Endothelial cell of umbilical vein (primary cell): ENCODE measurements at regions not wholly inside any gene's neighbourhood (a gene's known extent, or its start where the extent isn't known, plus 50 kb on each side); places are given as distances from the start of the nearest gene placed in this dataset.

ENCODE experiments used
- BruUV-seq: library from RNA; stranded (reverse); fragments of 400-500 nt; replicated peaks from 2 replicates; lab custom pipeline; 2021; lab: Mats Ljungman, UMichigan
- CTCF ChIA-PET: fragments of 300-600, 350-600 bp; sonication (Branson Sonifier 250); formaldehyde crosslinking; loops from one replicate; lab custom pipeline; 2021; ENCODE audit warnings: antibody characterized with exemption, inconsistent platforms; lab: Charles Lee
- POLR2A ChIA-PET: fragments of 300-600, 350-600 bp; sonication (Branson Sonifier 250); formaldehyde crosslinking; loops from one replicate; lab custom pipeline; 2021; ENCODE audit warnings: antibody characterized with exemption, inconsistent platforms; lab: Charles Lee
- DNase-seq: peaks from one replicate; pipeline ENCODE4 v3.0.0-alpha.2; 2011; ENCODE audit warnings: low read depth, low spot score
- FAIRE-seq: peaks from 2 replicates; lab custom pipeline; 2011; peaks lifted over from hg19 to GRCh38; lab: Jason Lieb, UNC
- H2AFZ ChIP-seq: 2 replicates; pipeline ENCODE4 v1.6.0; 2012; ENCODE audit warnings: low read depth, low read length, control low read depth, inconsistent platforms
- H3K27ac ChIP-seq: 2 replicates; pipeline ENCODE4 v1.5.1; 2011; ENCODE audit warnings: low read depth, mild to moderate bottlenecking, control low read depth, low read length, moderate library complexity; ENCODE audit not compliant: insufficient read depth
- H3K27me3 ChIP-seq, 2 experiments: 2 replicates each; pipeline versions ENCODE4 v1.6.0 to v1.6.1; 2011; ENCODE audit warnings: low read length in 2 of 2, mixed read lengths in 1 of 2; ENCODE audit not compliant: control insufficient read depth in 2 of 2, insufficient read depth in 2 of 2
- H3K36me3 ChIP-seq, 2 experiments: 2 replicates in 1 of 2; 3 replicates in 1 of 2; pipeline ENCODE4 v1.5.1; 2011; ENCODE audit warnings: low read length in 2 of 2, mild to moderate bottlenecking in 1 of 2, moderate library complexity in 1 of 2; ENCODE audit not compliant: control insufficient read depth in 2 of 2, insufficient read depth in 2 of 2; ENCODE audit errors: extremely low read depth in 1 of 2
- H3K4me1 ChIP-seq: 3 replicates; pipeline ENCODE4 v1.5.1; 2011; ENCODE audit warnings: mild to moderate bottlenecking, low read length; ENCODE audit not compliant: control insufficient read depth, insufficient read depth; ENCODE audit errors: extremely low read depth
- H3K4me2 ChIP-seq: 2 replicates; pipeline ENCODE4 v1.6.1; 2011; ENCODE audit warnings: low read length, control low read depth, mixed read lengths; ENCODE audit not compliant: insufficient read depth
- H3K4me3 ChIP-seq, 3 experiments: fragments of 200-600 bp in 1 of 3; sonication (generic), shearing (Covaris generic) in 1 of 3; replicated peaks in 1 of 3; 2 replicates each; pipeline ENCODE4 v1.5.1; 2011 to 2016; ENCODE audit warnings: control low read depth in 3 of 3, low read length in 3 of 3, mild to moderate bottlenecking in 2 of 3, inconsistent platforms in 1 of 3, low read depth in 1 of 3, moderate library complexity in 1 of 3; ENCODE audit not compliant: insufficient read depth in 1 of 3
- H3K79me2 ChIP-seq: 2 replicates; pipeline ENCODE4 v1.6.0; 2012; ENCODE audit warnings: low read length, inconsistent platforms; ENCODE audit not compliant: control insufficient read depth, insufficient read depth
- H3K9ac ChIP-seq: replicated peaks from 2 replicates; pipeline ENCODE3; 2011; ENCODE audit warnings: low read length, control low read depth; ENCODE audit not compliant: insufficient read depth; ENCODE audit errors: extremely low read depth
- H3K9me1 ChIP-seq: replicated peaks from 3 replicates; pipeline ENCODE4 v1.6.0; 2011; ENCODE audit warnings: mild to moderate bottlenecking, low read length; ENCODE audit not compliant: control insufficient read depth, insufficient read depth; ENCODE audit errors: extremely low read depth
- H3K9me3 ChIP-seq: replicated peaks from 2 replicates; pipeline ENCODE4 v1.5.1; 2012; ENCODE audit warnings: low read length, inconsistent platforms; ENCODE audit not compliant: control insufficient read depth, insufficient read depth
- H4K20me1 ChIP-seq: replicated peaks from 2 replicates; pipeline ENCODE3; 2011; ENCODE audit warnings: mild to moderate bottlenecking, low read length; ENCODE audit not compliant: control insufficient read depth, insufficient read depth; ENCODE audit errors: extremely low read depth
- EZH2 ChIP-seq: IDR thresholded peaks from 2 replicates; pipeline ENCODE4 v1.6.1; 2012; ENCODE audit warnings: borderline replicate concordance, low read depth, mild to moderate bottlenecking, moderate library complexity, low read length, inconsistent platforms; ENCODE audit not compliant: severe bottlenecking
- FOS ChIP-seq: IDR thresholded peaks from 2 replicates; pipeline ENCODE4 v1.6.1; 2011; ENCODE audit warnings: mild to moderate bottlenecking, low read length, moderate library complexity, borderline replicate concordance; ENCODE audit not compliant: insufficient read depth
- GATA2 ChIP-seq: IDR thresholded peaks from 2 replicates; pipeline ENCODE4 v1.7.0; 2011; ENCODE audit warnings: low read depth, mild to moderate bottlenecking, moderate library complexity, mixed read lengths, low read length; ENCODE audit not compliant: insufficient read length, insufficient read depth
- JUN ChIP-seq: IDR thresholded peaks from 2 replicates; pipeline ENCODE4 v1.6.1; 2011; ENCODE audit warnings: borderline replicate concordance, low read depth; ENCODE audit not compliant: insufficient read length, insufficient read depth
- MAX ChIP-seq: IDR thresholded peaks from 2 replicates; pipeline ENCODE4 v1.6.1; 2011; ENCODE audit not compliant: insufficient read depth, insufficient read length
- MYC ChIP-seq: IDR thresholded peaks from one replicate; pipeline ENCODE4 v1.6.1; 2011; ENCODE audit warnings: mild to moderate bottlenecking, low read depth, low read length
- POLR2A ChIP-seq: IDR thresholded peaks from 2 replicates; pipeline ENCODE4 v1.6.1; 2012; ENCODE audit warnings: low read depth, mild to moderate bottlenecking, control low read depth, low read length
- POLR2AphosphoS5 ChIP-seq: IDR thresholded peaks from 2 replicates; pipeline ENCODE4 v1.6.1; 2012; ENCODE audit warnings: low read depth, mild to moderate bottlenecking, control low read depth, low read length, moderate library complexity; ENCODE audit not compliant: insufficient read depth
- dilution Hi-C: fragments of 300-500 bp; cut with MboI; formaldehyde crosslinking; loops from one replicate; pipeline ENCODE4 v1.15.0; 2019; ENCODE audit warnings: low sequenced_read_pairs; ENCODE audit not compliant: extremely low pct_ligation_motif_present
- intact Hi-C: fragments of 100-400 bp; cut with micrococcal nuclease; formaldehyde crosslinking; loops from one replicate; pipeline ENCODE4 v1.10.0; 2022
- TF ChIP-seq, protein P1 (sequence below), 2 donors: IDR thresholded peaks; 1 replicate in 1 of 2; 2 replicates in 1 of 2; pipeline ENCODE4 v1.5.1; 2011; ENCODE audit warnings: low read length in 2 of 2, mild to moderate bottlenecking in 2 of 2, moderate library complexity in 2 of 2, control low read depth in 1 of 2, inconsistent platforms in 1 of 2, low read depth in 1 of 2; ENCODE audit not compliant: insufficient read depth in 1 of 2; ENCODE audit errors: extremely low read depth in 1 of 2

GRCh38 chr14:54182419-54183045 lies 214.3 kb upstream of the CDKN3 start:
- Histone ChIP-seq H3K9me1 (no peaks in the 10 kb centered on the region), H3K4me1 (peaks cover 26% of the 10 kb centered on the region), H3K9ac (no peak overlapping the region), H3K4me2 (peak overlapping the region; percentile 42), H3K36me3 (no peaks in the 10 kb centered on the region), H2AFZ (no peak overlapping the region), H3K4me3 (no peak overlapping the region), H3K79me2 (no peaks in the 10 kb centered on the region), H3K27ac (peak overlapping the region; percentile 25), H4K20me1 (no peaks in the 10 kb centered on the region), H3K27me3 (no peaks in the 10 kb centered on the region), H3K9me3 (no peaks in the 10 kb centered on the region)
- intact Hi-C loops (no loop called here), dilution Hi-C loops (no loop called here)
- FAIRE-seq (peak; percentile 92), DNase-seq (peak; percentile 75)
- no TSS peak for BruUV-seq
- no peak for TF ChIP-seq EZH2
- TF ChIP-seq, protein P1, sequence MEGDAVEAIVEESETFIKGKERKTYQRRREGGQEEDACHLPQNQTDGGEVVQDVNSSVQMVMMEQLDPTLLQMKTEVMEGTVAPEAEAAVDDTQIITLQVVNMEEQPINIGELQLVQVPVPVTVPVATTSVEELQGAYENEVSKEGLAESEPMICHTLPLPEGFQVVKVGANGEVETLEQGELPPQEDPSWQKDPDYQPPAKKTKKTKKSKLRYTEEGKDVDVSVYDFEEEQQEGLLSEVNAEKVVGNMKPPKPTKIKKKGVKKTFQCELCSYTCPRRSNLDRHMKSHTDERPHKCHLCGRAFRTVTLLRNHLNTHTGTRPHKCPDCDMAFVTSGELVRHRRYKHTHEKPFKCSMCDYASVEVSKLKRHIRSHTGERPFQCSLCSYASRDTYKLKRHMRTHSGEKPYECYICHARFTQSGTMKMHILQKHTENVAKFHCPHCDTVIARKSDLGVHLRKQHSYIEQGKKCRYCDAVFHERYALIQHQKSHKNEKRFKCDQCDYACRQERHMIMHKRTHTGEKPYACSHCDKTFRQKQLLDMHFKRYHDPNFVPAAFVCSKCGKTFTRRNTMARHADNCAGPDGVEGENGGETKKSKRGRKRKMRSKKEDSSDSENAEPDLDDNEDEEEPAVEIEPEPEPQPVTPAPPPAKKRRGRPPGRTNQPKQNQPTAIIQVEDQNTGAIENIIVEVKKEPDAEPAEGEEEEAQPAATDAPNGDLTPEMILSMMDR (IDR thresholded peaks at IDR 0.05; ENCODE audit: extremely low read depth in 1 of 2, insufficient read depth in 1 of 2, low read depth in 1 of 2, low read length in 2 of 2): no peak
- TF ChIP-seq POLR2A: no peak
- TF ChIP-seq GATA2: no peak
- no peak for TF ChIP-seq POLR2AphosphoS5
- TF ChIP-seq FOS: peak; percentile 93
- TF ChIP-seq JUN: peak; percentile 82
- no peak for TF ChIP-seq MAX
- no peak for TF ChIP-seq MYC
- ChIA-PET CTCF (interaction anchor here (0.6 to 4.2 kb wide), 7 partner anchors 9 to 219 kb away, joined by 3 to 30 read pairs (median 3); no protein-coding TSS in a partner anchor), POLR2A (interaction anchor here (0.6 kb wide), 1 partner anchor 1262 kb away, joined by 4 read pairs; no protein-coding TSS in a partner anchor)
